Choroid plexus epithelial cell (primary cell): ENCODE measurements at regions not wholly inside any gene's neighbourhood (a gene's known extent, or its start where the extent isn't known, plus 50 kb on each side); places are given as distances from the start of the nearest gene placed in this dataset.
A peak's percentile ranks its signal among the peaks of the same experiment; 100 is the strongest.

Source experiments
- DNase-seq: peaks from one replicate; pipeline ENCODE4 v3.0.0-alpha.2; 2010; ENCODE audit warnings: low read depth
- H3K4me3 ChIP-seq: 2 replicates; pipeline ENCODE4 v1.5.1; 2011; ENCODE audit warnings: low read depth, mild to moderate bottlenecking, control low read depth, low read length, moderate library complexity
- CTCF ChIP-seq: conservative IDR thresholded peaks from 2 replicates; pipeline ENCODE4 v1.5.1; 2011; ENCODE audit warnings: low read depth, mild to moderate bottlenecking, control low read depth, inconsistent platforms, low read length, moderate library complexity

GRCh38 chr1:78410643-78411042, 80.1 kb upstream of the PTGFR start:
- peak; percentile 22 for DNase-seq

GRCh38 chr1:78411707-78412106, 79.1 kb upstream of the PTGFR start:
- no peak for TF ChIP-seq CTCF
- H3K4me3 ChIP-seq: no peak overlapping the region
- DNase-seq: no peak

More at GRCh38 chr1:78410643-78411042, 80.1 kb upstream of the PTGFR start:
- no peak for TF ChIP-seq CTCF
- H3K4me3 ChIP-seq: no peak overlapping the region

- H3K4me3 ChIP-seq: no peak overlapping the region
- DNase-seq: no peak
- no peak for TF ChIP-seq CTCF
Measured at GRCh38 chr1:78415165-78415564, 75.6 kb upstream of the PTGFR start.

- DNase-seq: peak; percentile 25
- H3K4me3 ChIP-seq: no peak overlapping the region
- TF ChIP-seq CTCF: no peak
Measured at GRCh38 chr1:78419309-78419708, 71.5 kb upstream of the PTGFR start.

- TF ChIP-seq CTCF: no peak
- peak; percentile 13 for DNase-seq
- no peak overlapping the region for H3K4me3 ChIP-seq
Measured at GRCh38 chr1:78420181-78420580, 70.6 kb upstream of the PTGFR start.

GRCh38 chr1:78420688-78421087, 70.1 kb upstream of the PTGFR start:
- TF ChIP-seq CTCF: no peak
- no peak for DNase-seq
- no peak overlapping the region for H3K4me3 ChIP-seq

- no peak for TF ChIP-seq CTCF
- no peak for DNase-seq
- H3K4me3 ChIP-seq: no peak overlapping the region
Measured at GRCh38 chr1:78424720-78425119, 66.1 kb upstream of the PTGFR start.
